HG02642 (cell line): ENCODE measurements at regions not wholly inside any gene's neighbourhood (a gene's known extent, or its start where the extent isn't known, plus 50 kb on each side); places are given as distances from the start of the nearest gene placed in this dataset.

Experiments
- ATAC-seq: cut with Tn5 transposase; IDR thresholded peaks from one replicate; pipeline ENCODE4 v1.9.1; 2021; ENCODE audit warnings: mild to moderate bottlenecking; ENCODE audit not compliant: unreplicated experiment, poor library complexity

GRCh38 chr5:156261275-156261939 lies 65.6 kb upstream of the SGCD start:
- no peak for ATAC-seq

GRCh38 chr5:156271569-156271968 lies 55.4 kb upstream of the SGCD start:
- no peak for ATAC-seq

- no peak for ATAC-seq
Observed at GRCh38 chr5:156272139-156272538, 54.8 kb upstream of the SGCD start.

GRCh38 chr5:156273325-156273724 lies 53.6 kb upstream of the SGCD start:
- ATAC-seq = no peak

GRCh38 chr5:156274453-156274852 lies 52.5 kb upstream of the SGCD start:
- no peak for ATAC-seq
